ENCODE measurements at regions not wholly inside any gene's neighbourhood (a gene's known extent, or its start where the extent isn't known, plus 50 kb on each side); places are given as distances from the start of the nearest gene placed in this dataset.

DNA sequence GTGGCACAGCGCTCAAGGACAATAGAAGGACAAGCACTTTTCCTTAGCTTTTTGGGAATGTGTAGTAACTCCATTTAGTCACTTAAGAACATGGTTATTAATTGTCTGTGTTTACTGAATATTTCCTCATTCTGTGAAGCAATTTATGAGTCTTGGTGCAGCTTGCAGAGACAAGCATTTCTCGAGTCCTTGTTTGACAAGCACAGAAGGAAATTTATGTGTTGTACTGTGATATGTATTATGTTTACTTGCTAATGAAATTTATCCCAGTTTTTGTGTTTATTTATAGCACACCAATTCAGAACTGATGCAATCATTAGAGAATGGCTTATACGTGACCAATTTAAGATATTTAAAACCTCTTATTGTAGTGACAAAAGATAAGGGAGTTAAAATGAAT, 168.6 kb downstream of the PRELID2 start:
- no peak for TF ChIP-seq EZH2 (IDR thresholded peaks at IDR 0.05; ENCODE audit: low read length)
- TF ChIP-seq, protein P1, sequence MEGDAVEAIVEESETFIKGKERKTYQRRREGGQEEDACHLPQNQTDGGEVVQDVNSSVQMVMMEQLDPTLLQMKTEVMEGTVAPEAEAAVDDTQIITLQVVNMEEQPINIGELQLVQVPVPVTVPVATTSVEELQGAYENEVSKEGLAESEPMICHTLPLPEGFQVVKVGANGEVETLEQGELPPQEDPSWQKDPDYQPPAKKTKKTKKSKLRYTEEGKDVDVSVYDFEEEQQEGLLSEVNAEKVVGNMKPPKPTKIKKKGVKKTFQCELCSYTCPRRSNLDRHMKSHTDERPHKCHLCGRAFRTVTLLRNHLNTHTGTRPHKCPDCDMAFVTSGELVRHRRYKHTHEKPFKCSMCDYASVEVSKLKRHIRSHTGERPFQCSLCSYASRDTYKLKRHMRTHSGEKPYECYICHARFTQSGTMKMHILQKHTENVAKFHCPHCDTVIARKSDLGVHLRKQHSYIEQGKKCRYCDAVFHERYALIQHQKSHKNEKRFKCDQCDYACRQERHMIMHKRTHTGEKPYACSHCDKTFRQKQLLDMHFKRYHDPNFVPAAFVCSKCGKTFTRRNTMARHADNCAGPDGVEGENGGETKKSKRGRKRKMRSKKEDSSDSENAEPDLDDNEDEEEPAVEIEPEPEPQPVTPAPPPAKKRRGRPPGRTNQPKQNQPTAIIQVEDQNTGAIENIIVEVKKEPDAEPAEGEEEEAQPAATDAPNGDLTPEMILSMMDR (optimal IDR thresholded peaks at IDR 0.05 in 1 of 3, IDR thresholded peaks at IDR 0.05 in 1 of 3, conservative IDR thresholded peaks at IDR 0.05 in 1 of 3; ENCODE audit: extremely low read depth in 1 of 3, insufficient read depth in 2 of 3, low read length in 3 of 3), result no peak

Data from keratinocyte (primary cell).